ENCODE measurements at regions not wholly inside any gene's neighbourhood (a gene's known extent, or its start where the extent isn't known, plus 50 kb on each side); places are given as distances from the start of the nearest gene placed in this dataset.

GRCh38 chr7:131074585-131074984 is 253.1 kb upstream of the MKLN1 start:
- no peak for TF ChIP-seq CEBPB (IDR thresholded peaks at IDR 0.05)
- no peak for TF ChIP-seq MAX (IDR thresholded peaks at IDR 0.05)
- TF ChIP-seq TAF1 (IDR thresholded peaks at IDR 0.05; ENCODE audit: low read depth), result no peak
- no peak for TF ChIP-seq RAD21 (IDR thresholded peaks at IDR 0.05; ENCODE audit: low read depth)
- TF ChIP-seq TEAD4 (IDR thresholded peaks at IDR 0.05), result no peak
- TF ChIP-seq ZBTB7A (IDR thresholded peaks at IDR 0.05; ENCODE audit: low read depth), result no peak
- no peak for TF ChIP-seq EGR1 (IDR thresholded peaks at IDR 0.05)
- no peak for TF ChIP-seq EP300 (IDR thresholded peaks at IDR 0.05; ENCODE audit: borderline replicate concordance)
- no peak for TF ChIP-seq YY1 (IDR thresholded peaks at IDR 0.05; ENCODE audit: low read depth)
- no peak for TF ChIP-seq CREB1 (IDR thresholded peaks at IDR 0.05; ENCODE audit: low read depth)
- no peak for TF ChIP-seq NFIC (IDR thresholded peaks at IDR 0.05)
- no peak for TF ChIP-seq TCF12 (IDR thresholded peaks at IDR 0.05; ENCODE audit: low read depth)
- no peak for TF ChIP-seq FOXM1 (IDR thresholded peaks at IDR 0.05; ENCODE audit: borderline replicate concordance, low read depth)
- TF ChIP-seq REST (IDR thresholded peaks at IDR 0.05; ENCODE audit: low read depth), result no peak
- TF ChIP-seq USF1 (IDR thresholded peaks at IDR 0.05), result no peak

- TF ChIP-seq NFIC (IDR thresholded peaks at IDR 0.05), result no peak
- TF ChIP-seq REST (IDR thresholded peaks at IDR 0.05; ENCODE audit: low read depth), result no peak
- TF ChIP-seq YY1 (IDR thresholded peaks at IDR 0.05; ENCODE audit: low read depth), result no peak
- TF ChIP-seq TAF1 (IDR thresholded peaks at IDR 0.05; ENCODE audit: low read depth), result no peak
- TF ChIP-seq USF1 (IDR thresholded peaks at IDR 0.05), result no peak
- TF ChIP-seq RAD21 (IDR thresholded peaks at IDR 0.05; ENCODE audit: low read depth), result no peak
- TF ChIP-seq EP300 (IDR thresholded peaks at IDR 0.05; ENCODE audit: borderline replicate concordance), result no peak
- TF ChIP-seq TEAD4 (IDR thresholded peaks at IDR 0.05), result no peak
- TF ChIP-seq FOXM1 (IDR thresholded peaks at IDR 0.05; ENCODE audit: borderline replicate concordance, low read depth), result no peak
- no peak for TF ChIP-seq EGR1 (IDR thresholded peaks at IDR 0.05)
- TF ChIP-seq CEBPB (IDR thresholded peaks at IDR 0.05), result no peak
- TF ChIP-seq TCF12 (IDR thresholded peaks at IDR 0.05; ENCODE audit: low read depth), result no peak
- no peak for TF ChIP-seq CREB1 (IDR thresholded peaks at IDR 0.05; ENCODE audit: low read depth)
- TF ChIP-seq MAX (IDR thresholded peaks at IDR 0.05), result no peak
- no peak for TF ChIP-seq ZBTB7A (IDR thresholded peaks at IDR 0.05; ENCODE audit: low read depth)
These were observed 252.3 kb upstream of the MKLN1 start for GRCh38 chr7:131075406-131075805.

- no peak for TF ChIP-seq RAD21 (IDR thresholded peaks at IDR 0.05; ENCODE audit: low read depth)
- TF ChIP-seq FOXM1 (IDR thresholded peaks at IDR 0.05; ENCODE audit: borderline replicate concordance, low read depth), result no peak
- no peak for TF ChIP-seq REST (IDR thresholded peaks at IDR 0.05; ENCODE audit: low read depth)
- no peak for TF ChIP-seq USF1 (IDR thresholded peaks at IDR 0.05)
- no peak for TF ChIP-seq EP300 (IDR thresholded peaks at IDR 0.05; ENCODE audit: borderline replicate concordance)
- TF ChIP-seq EGR1 (IDR thresholded peaks at IDR 0.05), result no peak
- TF ChIP-seq NFIC (IDR thresholded peaks at IDR 0.05), result no peak
- TF ChIP-seq TEAD4 (IDR thresholded peaks at IDR 0.05), result no peak
- TF ChIP-seq CREB1 (IDR thresholded peaks at IDR 0.05; ENCODE audit: low read depth), result no peak
- TF ChIP-seq CEBPB (IDR thresholded peaks at IDR 0.05), result no peak
- no peak for TF ChIP-seq YY1 (IDR thresholded peaks at IDR 0.05; ENCODE audit: low read depth)
- TF ChIP-seq TCF12 (IDR thresholded peaks at IDR 0.05; ENCODE audit: low read depth), result no peak
- no peak for TF ChIP-seq MAX (IDR thresholded peaks at IDR 0.05)
- no peak for TF ChIP-seq TAF1 (IDR thresholded peaks at IDR 0.05; ENCODE audit: low read depth)
These were observed 251.6 kb upstream of the MKLN1 start for GRCh38 chr7:131076032-131076431.

Data from Ishikawa (cell line).